ENCODE measurements at regions not wholly inside any gene's neighbourhood (a gene's known extent, or its start where the extent isn't known, plus 50 kb on each side); places are given as distances from the start of the nearest gene placed in this dataset.

- H3K36me3 ChIP-seq (ENCODE audit: control insufficient read depth, insufficient read depth, low read length): no peaks in the 10 kb centered on the region
- H2BK120ac ChIP-seq (ENCODE audit: low read depth, low read length): no peak overlapping the region
- no peak overlapping the region for H3K9ac ChIP-seq (ENCODE audit: low read length)
- no peak for DNase-seq
- no peak overlapping the region for H3K23ac ChIP-seq (ENCODE audit: low read length)
- no peak overlapping the region for H4K5ac ChIP-seq (ENCODE audit: low read length)
- H3K4me2 ChIP-seq (ENCODE audit: low read length): no peak overlapping the region
- no peaks in the 10 kb centered on the region for H3K79me2 ChIP-seq (ENCODE audit: control insufficient read depth, insufficient read depth, low read length)
- H3K4me1 ChIP-seq (ENCODE audit: control insufficient read depth, low read depth, low read length): peaks cover 5% of the 10 kb centered on the region
- H3K27me3 ChIP-seq (ENCODE audit: insufficient read depth, low read length, poor library complexity): no peaks in the 10 kb centered on the region
- no peak overlapping the region for H3K18ac ChIP-seq (ENCODE audit: low read length)
- 100% methylated on average over 1 of the region's 5 CpGs for WGBS (ENCODE audit: extremely low coverage, insufficient coverage, low lambda C conversion rate)
- H4K8ac ChIP-seq (ENCODE audit: low read depth, low read length): no peak overlapping the region
- no peaks in the 10 kb centered on the region for H3K79me1 ChIP-seq (ENCODE audit: low read length)
- H2AK5ac ChIP-seq (ENCODE audit: low read length): peak overlapping the region; percentile 75
- no peak overlapping the region for H2BK5ac ChIP-seq (ENCODE audit: low read length)
- no peak overlapping the region for H3K4ac ChIP-seq (ENCODE audit: low read depth, low read length)
- no peak overlapping the region for H2BK15ac ChIP-seq (replicated peaks; ENCODE audit: low read depth)
- no peak overlapping the region for H3K4me3 ChIP-seq (ENCODE audit: low read length)
- no peak overlapping the region for H3K56ac ChIP-seq (ENCODE audit: low read length)
- H3K27ac ChIP-seq (ENCODE audit: low read depth, low read length): no peak overlapping the region
These were observed 160.9 kb downstream of the RDH14 start for GRCh38 chr2:18399601-18400000.

DNA sequence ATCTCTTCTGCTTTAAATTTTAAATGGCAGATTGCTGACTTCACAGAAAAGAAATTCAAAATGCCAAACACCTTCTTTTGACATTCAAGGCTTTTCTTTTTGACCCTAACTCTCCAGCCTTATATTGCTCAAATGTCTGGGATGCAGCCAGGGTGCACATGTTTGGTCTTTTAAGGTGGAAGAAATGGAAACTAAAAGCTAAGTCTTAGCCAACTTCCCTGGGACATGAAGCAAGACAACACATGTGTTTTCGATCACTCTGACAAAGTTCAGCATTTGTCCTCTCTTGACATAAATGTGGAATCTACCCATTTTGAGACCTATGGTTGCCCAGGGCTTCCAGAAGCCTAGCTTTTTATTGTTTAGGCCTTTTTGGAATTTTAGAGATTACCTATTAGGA, 161.6 kb downstream of the RDH14 start:
- Histone ChIP-seq H3K79me2 (ENCODE audit: control insufficient read depth, insufficient read depth, low read length) (no peaks in the 10 kb centered on the region), H3K23ac (ENCODE audit: low read length) (no peak overlapping the region), H3K79me1 (ENCODE audit: low read length) (no peaks in the 10 kb centered on the region), H2BK15ac (replicated peaks; ENCODE audit: low read depth) (no peak overlapping the region), H3K4me3 (ENCODE audit: low read length) (no peak overlapping the region), H4K8ac (ENCODE audit: low read depth, low read length) (no peak overlapping the region), H3K9ac (ENCODE audit: low read length) (no peak overlapping the region), H3K27me3 (ENCODE audit: insufficient read depth, low read length, poor library complexity) (no peaks in the 10 kb centered on the region), H3K4ac (ENCODE audit: low read depth, low read length) (no peak overlapping the region), H3K27ac (ENCODE audit: low read depth, low read length) (no peak overlapping the region), H4K5ac (ENCODE audit: low read length) (no peak overlapping the region), H3K18ac (ENCODE audit: low read length) (no peak overlapping the region), H3K4me2 (ENCODE audit: low read length) (no peak overlapping the region), H3K4me1 (ENCODE audit: control insufficient read depth, low read depth, low read length) (peaks cover 5% of the 10 kb centered on the region), H2BK120ac (ENCODE audit: low read depth, low read length) (no peak overlapping the region), H3K56ac (ENCODE audit: low read length) (no peak overlapping the region), H2BK5ac (ENCODE audit: low read length) (no peak overlapping the region), H3K36me3 (ENCODE audit: control insufficient read depth, insufficient read depth, low read length) (no peaks in the 10 kb centered on the region), H2AK5ac (ENCODE audit: low read length) (no peak overlapping the region)
- DNase-seq: no peak
- no CpG with 5 or more reads among the region's 1 CpG for WGBS (ENCODE audit: extremely low coverage, insufficient coverage, low lambda C conversion rate)

- no peak overlapping the region for H3K18ac ChIP-seq (ENCODE audit: low read length)
- H3K23ac ChIP-seq (ENCODE audit: low read length): no peak overlapping the region
- H4K5ac ChIP-seq (ENCODE audit: low read length): no peak overlapping the region
- no peaks in the 10 kb centered on the region for H3K79me1 ChIP-seq (ENCODE audit: low read length)
- no peak overlapping the region for H4K8ac ChIP-seq (ENCODE audit: low read depth, low read length)
- no peak overlapping the region for H3K4me2 ChIP-seq (ENCODE audit: low read length)
- H2BK120ac ChIP-seq (ENCODE audit: low read depth, low read length): no peak overlapping the region
- H2AK5ac ChIP-seq (ENCODE audit: low read length): no peak overlapping the region
- no peak overlapping the region for H3K9ac ChIP-seq (ENCODE audit: low read length)
- WGBS (ENCODE audit: extremely low coverage, insufficient coverage, low lambda C conversion rate): no CpG with 5 or more reads among the region's 9 CpGs
- H3K4me1 ChIP-seq (ENCODE audit: control insufficient read depth, low read depth, low read length): peaks cover 3% of the 10 kb centered on the region
- H3K36me3 ChIP-seq (ENCODE audit: control insufficient read depth, insufficient read depth, low read length): no peaks in the 10 kb centered on the region
- no peak overlapping the region for H3K27ac ChIP-seq (ENCODE audit: low read depth, low read length)
- no peak overlapping the region for H3K4ac ChIP-seq (ENCODE audit: low read depth, low read length)
- H2BK5ac ChIP-seq (ENCODE audit: low read length): no peak overlapping the region
- H3K79me2 ChIP-seq (ENCODE audit: control insufficient read depth, insufficient read depth, low read length): no peaks in the 10 kb centered on the region
- no peak overlapping the region for H2BK15ac ChIP-seq (replicated peaks; ENCODE audit: low read depth)
- no peak overlapping the region for H3K56ac ChIP-seq (ENCODE audit: low read length)
- no peaks in the 10 kb centered on the region for H3K27me3 ChIP-seq (ENCODE audit: insufficient read depth, low read length, poor library complexity)
- H3K4me3 ChIP-seq (ENCODE audit: low read length): no peak overlapping the region
- DNase-seq: no peak
These were observed 164.0 kb downstream of the RDH14 start for GRCh38 chr2:18396329-18397010.

DNA sequence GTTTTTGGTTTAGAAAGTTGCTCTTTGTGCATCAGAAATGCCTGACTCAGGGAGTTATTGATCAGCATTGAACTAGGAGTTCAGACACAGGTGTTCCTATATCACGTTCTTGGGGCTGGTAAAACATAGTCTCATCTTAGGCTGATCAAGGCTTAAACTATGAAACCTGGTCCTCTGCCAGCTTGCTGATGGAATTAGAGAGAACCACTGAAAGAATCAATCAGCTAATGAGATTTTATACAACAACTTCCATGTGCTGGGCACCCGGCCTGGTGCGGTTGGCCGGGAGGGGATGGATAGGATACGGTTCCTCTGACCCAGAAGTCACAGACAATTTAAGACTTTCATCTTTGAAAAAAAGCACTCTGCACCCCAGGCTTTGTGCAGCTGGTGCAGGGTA, 164.9 kb downstream of the RDH14 start:
- no peaks in the 10 kb centered on the region for H3K27me3 ChIP-seq (ENCODE audit: insufficient read depth, low read length, poor library complexity)
- WGBS (ENCODE audit: extremely low coverage, insufficient coverage, low lambda C conversion rate): no CpG with 5 or more reads among the region's 5 CpGs
- no peak overlapping the region for H4K5ac ChIP-seq (ENCODE audit: low read length)

GRCh38 chr2:18387441-18388206, 172.8 kb downstream of the RDH14 start:
- Histone ChIP-seq H3K27me3 (ENCODE audit: insufficient read depth, low read length, poor library complexity) (no peaks in the 10 kb centered on the region), H2BK15ac (replicated peaks; ENCODE audit: low read depth) (no peak overlapping the region), H3K4ac (ENCODE audit: low read depth, low read length) (no peak overlapping the region), H3K79me2 (ENCODE audit: control insufficient read depth, insufficient read depth, low read length) (no peaks in the 10 kb centered on the region), H3K4me2 (ENCODE audit: low read length) (no peak overlapping the region), H3K23ac (ENCODE audit: low read length) (no peak overlapping the region), H3K4me1 (ENCODE audit: control insufficient read depth, low read depth, low read length) (no peaks in the 10 kb centered on the region), H3K56ac (ENCODE audit: low read length) (peak overlapping the region; percentile 65), H3K27ac (ENCODE audit: low read depth, low read length) (no peak overlapping the region), H4K5ac (ENCODE audit: low read length) (no peak overlapping the region), H3K4me3 (ENCODE audit: low read length) (no peak overlapping the region), H2BK5ac (ENCODE audit: low read length) (no peak overlapping the region), H3K79me1 (ENCODE audit: low read length) (no peaks in the 10 kb centered on the region), H3K36me3 (ENCODE audit: control insufficient read depth, insufficient read depth, low read length) (no peaks in the 10 kb centered on the region), H4K8ac (ENCODE audit: low read depth, low read length) (no peak overlapping the region), H3K9ac (ENCODE audit: low read length) (peak overlapping the region; percentile 6), H3K18ac (ENCODE audit: low read length) (no peak overlapping the region), H2BK120ac (ENCODE audit: low read depth, low read length) (no peak overlapping the region), H2AK5ac (ENCODE audit: low read length) (no peak overlapping the region)
- DNase-seq: peak; percentile 88
- no CpG with 5 or more reads among the region's 15 CpGs for WGBS (ENCODE audit: extremely low coverage, insufficient coverage, low lambda C conversion rate)

More for the DNA sequence above, 164.9 kb downstream of the RDH14 start:
- no peak overlapping the region for H2BK5ac ChIP-seq (ENCODE audit: low read length)
- DNase-seq: no peak
- no peak overlapping the region for H3K4me3 ChIP-seq (ENCODE audit: low read length)
- no peak overlapping the region for H3K4me2 ChIP-seq (ENCODE audit: low read length)
- no peak overlapping the region for H2AK5ac ChIP-seq (ENCODE audit: low read length)
- no peaks in the 10 kb centered on the region for H3K4me1 ChIP-seq (ENCODE audit: control insufficient read depth, low read depth, low read length)
- H3K79me1 ChIP-seq (ENCODE audit: low read length): no peaks in the 10 kb centered on the region
- no peak overlapping the region for H3K4ac ChIP-seq (ENCODE audit: low read depth, low read length)
- no peak overlapping the region for H3K18ac ChIP-seq (ENCODE audit: low read length)
- H3K9ac ChIP-seq (ENCODE audit: low read length): no peak overlapping the region
- H2BK120ac ChIP-seq (ENCODE audit: low read depth, low read length): no peak overlapping the region
- H3K36me3 ChIP-seq (ENCODE audit: control insufficient read depth, insufficient read depth, low read length): no peaks in the 10 kb centered on the region
- no peak overlapping the region for H3K56ac ChIP-seq (ENCODE audit: low read length)
- H3K27ac ChIP-seq (ENCODE audit: low read depth, low read length): no peak overlapping the region
- H3K79me2 ChIP-seq (ENCODE audit: control insufficient read depth, insufficient read depth, low read length): no peaks in the 10 kb centered on the region
- H2BK15ac ChIP-seq (replicated peaks; ENCODE audit: low read depth): no peak overlapping the region
- H3K23ac ChIP-seq (ENCODE audit: low read length): no peak overlapping the region
- H4K8ac ChIP-seq (ENCODE audit: low read depth, low read length): no peak overlapping the region

All from mesendoderm (in vitro differentiated cells).